HG02943 (cell line): ENCODE measurements at regions not wholly inside any gene's neighbourhood (a gene's known extent, or its start where the extent isn't known, plus 50 kb on each side); places are given as distances from the start of the nearest gene placed in this dataset.

ENCODE experiments used
- ATAC-seq: cut with Tn5 transposase; IDR thresholded peaks from one replicate; pipeline ENCODE4 v1.9.1; 2021; ENCODE audit warnings: mild to moderate bottlenecking, low read depth, moderate library complexity; ENCODE audit not compliant: unreplicated experiment

DNA sequence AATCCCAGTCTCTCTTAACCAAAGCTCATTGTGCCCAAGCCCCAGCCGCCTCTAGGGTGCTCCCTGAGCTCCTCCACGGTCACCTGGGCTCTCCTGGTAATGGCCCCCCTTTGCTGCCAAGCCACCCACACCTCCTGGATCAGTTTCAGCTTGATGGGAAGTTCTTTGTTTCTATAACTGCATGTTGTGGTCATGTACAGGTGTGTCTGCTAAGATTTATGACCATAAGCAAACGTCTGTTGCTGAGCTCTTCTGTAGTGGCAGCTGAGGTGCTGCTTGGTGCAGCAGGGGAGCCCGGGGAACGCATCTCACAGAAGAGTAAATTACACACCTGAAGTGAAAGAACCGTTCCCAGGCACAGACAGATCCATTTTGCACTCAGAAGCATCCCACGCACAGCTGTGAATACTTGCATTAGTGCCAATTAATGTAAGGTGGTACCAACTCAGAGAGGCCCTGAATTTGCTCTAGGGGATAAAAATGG is 194.6 kb upstream of the ARID1B start:
- ATAC-seq = no peak

DNA sequence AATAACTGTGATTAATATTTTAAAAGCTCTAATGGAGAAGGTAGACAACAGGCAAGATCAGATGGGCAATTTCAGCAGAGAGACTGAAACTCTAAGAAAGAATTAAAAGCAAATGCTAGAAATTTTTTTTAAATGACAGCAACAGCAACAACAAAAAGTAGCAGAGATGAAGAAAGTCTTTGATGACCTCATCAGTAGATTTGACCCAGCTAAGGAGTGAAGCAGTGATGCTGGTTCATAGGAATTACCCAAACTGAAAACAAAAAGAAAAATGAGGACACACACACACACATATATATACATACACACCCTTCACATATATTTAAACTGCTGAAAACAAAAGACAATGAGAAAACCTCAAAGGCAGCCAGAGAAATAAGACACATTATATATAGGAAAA is 197.6 kb upstream of the ARID1B start:
- no peak for ATAC-seq

DNA sequence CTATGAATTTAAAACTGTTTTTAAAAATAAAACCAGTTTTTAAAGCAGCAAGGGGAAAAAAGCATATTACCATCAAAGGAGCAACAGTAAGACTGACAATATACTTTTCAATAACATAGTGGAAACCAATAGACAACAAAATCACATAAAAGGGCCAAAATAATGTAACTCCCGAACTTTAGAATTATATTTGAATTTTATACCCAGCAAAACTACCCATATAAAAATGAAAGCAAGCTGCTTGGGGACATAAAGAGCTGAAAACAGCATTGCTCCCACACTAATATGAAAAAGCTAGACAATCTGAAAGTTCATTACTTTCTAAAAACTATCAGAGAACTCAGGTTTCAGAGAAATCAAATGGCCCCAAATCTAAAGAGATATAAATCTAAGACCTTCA is 199.4 kb upstream of the ARID1B start:
- ATAC-seq = no peak

DNA sequence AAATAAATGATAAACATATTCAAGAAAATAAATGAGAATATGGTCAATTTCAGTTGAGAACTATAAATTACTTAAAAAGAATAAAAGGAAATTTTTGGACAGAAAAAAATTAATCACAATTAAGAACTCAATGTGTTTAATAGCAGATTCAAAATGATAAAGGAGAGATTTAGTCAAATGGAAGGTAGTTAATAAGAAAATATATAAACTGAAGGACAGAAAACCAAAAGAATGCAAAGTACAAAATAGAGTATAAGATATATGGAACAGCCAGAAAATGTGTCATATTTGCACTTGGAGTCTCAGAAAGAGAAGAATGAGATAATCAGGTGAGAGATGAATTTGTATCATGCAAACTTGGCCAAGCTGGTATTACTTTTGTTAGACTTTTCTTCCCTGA is 201.8 kb upstream of the ARID1B start:
- no peak for ATAC-seq

DNA sequence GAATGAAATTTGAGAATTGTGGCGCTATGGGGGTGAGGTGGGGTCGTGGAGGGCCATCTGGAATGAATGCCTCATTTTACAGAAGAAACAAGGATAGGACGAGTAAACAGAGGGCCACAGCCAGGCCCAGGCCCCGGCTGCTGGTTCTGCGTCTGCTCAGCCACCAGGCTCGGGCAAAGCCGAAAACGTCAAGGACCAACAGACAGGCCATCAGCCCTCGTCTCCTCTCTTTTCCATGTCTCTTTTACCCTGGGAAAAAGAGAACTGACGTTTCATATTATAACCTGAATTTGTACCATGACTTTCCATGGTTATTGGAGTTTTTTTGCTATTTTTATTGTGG is 212.4 kb upstream of the ARID1B start:
- no peak for ATAC-seq

DNA sequence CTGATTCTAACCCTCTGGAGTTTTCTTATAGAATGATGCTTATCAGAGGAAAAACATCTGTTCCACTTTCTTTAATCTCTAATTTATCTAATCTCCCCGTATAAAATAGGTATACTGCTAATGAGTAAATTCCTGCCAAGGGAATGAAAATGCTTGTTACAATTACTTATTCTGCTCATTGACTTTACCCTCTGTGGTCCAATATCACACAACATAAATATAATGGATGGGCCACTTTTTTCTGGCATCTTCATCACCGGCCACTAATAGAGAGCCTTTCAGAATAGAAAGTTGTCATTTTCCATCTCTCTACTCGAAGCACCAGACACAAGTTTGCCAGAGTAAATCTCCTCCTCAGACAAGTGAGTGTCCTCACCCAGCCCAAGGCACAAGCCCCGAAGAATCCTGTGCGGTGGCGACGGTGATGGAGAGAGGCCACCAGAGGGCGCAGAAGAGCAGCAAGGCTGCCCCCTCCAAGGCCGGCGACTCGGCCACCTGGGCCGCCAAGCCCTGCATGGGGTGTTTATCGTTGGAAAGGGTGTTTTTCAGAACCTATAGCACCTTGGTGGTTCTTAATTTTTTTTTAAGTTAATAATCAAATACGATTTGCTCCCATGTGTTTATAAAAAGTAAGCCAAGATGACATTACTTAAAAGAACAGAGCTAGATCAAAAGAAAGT is 212.9 kb upstream of the ARID1B start:
- peak; percentile 91 for ATAC-seq

DNA sequence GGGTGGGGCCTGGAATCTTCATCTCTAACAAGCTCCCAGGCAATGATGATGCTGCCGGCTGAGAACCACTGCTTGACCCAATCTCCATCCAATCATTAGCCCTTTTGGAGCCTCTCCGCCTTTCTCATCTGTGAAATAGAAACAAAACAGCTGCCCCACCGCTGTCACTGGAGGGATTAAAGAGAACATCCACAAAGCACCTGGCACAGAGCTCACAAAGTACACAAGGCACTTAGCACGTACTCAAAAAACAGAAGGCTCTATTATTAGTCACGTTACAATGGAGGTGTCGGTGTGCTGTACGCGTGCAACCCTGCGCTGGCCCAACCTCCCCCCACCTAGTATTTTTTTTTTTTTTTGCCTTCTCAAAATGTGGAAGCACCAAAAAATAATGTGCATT is 213.5 kb upstream of the ARID1B start:
- no peak for ATAC-seq

DNA sequence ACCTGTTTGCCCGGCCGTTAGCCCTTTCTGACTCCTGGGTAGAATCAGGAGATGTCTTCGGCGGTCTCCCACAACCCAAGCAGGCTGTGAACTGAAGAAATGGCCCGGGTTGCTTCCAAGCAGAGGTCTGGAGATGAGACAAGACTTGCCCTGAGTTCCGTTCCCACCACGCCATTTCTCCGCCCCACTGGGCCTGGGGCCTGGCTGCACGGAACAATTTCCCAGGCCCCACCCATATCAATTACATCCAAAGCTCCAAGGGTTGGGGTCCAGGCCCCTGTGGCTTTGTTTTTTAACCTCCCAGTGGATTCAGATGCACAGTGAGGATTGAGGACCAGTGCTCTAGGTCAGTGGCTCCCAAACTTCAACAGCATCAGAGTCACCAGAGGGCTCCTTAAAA is 214.5 kb upstream of the ARID1B start:
- ATAC-seq = no peak

DNA sequence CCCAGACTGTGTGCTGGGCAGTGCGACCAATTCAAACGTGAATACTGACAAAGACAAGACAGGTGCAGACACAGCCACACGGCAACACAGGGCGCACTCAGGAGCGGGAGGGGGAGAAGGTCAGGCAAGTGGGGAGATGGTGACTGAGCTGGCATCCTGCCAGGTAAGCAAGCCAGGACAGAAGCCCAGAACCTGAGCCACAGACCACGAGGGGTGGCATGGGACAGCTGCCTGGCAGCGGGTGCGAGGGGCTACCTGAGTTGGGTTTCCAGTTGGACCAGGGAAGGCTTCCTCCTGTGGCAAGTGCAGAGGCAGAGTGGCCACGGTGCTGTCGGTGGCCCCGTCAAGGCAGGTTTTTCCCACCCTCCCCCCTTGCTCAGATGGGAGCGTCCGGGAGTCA is 215.2 kb upstream of the ARID1B start:
- no peak for ATAC-seq

DNA sequence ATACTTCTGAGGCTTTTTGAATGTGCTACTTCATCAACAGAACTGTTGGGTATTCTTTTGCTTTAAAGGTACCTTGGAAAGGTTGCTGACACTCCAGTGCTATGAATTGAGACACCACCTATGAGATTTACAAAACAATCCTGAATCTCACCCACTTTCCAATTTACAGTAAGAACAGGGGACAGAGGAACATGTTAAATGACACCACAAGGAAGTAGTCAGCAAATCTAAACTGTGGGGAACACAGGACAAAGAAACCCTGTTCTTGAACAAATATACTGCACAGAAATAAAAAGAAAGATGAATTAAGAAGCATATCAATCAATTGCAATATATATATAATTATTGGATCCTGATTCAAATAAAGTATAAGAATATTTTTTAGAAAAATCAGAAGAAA is 216.7 kb upstream of the ARID1B start:
- no peak for ATAC-seq

DNA sequence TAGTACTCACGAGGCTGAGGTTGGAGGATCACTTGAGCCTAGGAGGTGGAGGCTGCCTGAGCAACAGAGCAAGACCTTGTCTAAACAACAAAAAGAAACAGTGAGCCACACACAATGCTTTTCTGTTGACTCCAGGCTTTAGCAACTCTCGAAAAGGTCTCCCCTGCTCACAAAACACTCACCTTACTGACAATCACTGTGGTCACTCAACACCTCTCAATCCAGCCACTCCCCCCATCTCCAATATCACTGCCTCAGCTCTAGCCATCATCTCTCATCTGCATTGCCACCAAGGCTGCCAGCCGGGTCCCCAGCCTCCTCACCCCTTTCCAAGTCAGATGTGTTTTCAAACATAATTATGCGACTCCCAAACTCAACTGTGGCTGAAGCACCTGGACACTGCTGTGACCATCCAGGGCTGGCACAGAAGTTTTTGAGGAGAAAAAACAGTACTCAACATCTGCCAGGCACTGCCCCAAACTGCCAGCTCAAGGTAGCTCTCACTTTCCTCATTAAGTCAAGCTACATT is 218.0 kb upstream of the ARID1B start:
- ATAC-seq = no peak

DNA sequence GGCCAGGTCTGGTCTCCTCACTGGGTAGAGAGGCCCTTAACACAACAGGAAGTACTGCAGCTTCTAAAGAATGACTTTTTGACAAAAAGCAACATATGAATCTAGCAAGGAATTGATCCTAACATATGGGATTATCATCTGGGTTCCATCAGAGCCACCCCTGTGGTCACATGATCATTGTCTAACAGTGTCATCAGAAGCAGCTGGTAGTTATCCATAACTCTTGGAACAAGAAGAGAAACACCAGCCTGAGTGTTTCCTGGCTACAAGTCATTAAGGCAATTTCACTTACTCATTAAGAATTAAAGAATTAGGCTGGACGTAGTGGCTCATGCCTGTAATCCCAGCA is 219.3 kb upstream of the ARID1B start:
- ATAC-seq = no peak

DNA sequence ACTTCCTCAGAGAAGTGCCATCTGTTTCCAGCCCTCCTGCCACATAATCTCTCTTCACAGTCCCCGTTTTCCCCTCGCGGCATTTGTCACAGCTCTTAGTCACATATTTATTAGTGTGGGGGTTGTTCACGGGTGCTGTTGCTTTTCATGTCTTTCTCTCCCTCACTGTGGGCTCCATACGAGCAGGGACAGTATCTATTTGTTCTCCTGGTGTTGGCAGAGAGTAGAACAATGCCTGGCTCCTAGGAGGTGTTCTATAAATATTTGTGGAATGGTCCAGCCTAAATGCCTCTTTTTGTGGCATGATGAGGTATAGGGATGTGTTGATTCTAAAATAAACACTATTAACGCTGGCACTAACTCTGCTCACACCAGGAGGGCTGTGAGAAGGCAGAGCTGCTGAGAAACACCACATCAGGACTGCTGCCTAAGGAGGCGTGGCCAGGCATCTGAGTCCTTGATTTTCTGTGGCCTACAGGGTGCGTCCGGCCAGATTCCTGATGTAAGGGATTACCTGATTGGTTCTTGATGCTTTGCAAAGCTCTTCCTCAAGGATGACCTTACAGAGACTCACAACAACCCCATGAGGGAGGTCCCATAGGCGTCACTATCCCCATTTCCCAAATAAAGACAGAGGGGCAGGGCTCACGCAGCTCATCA is 219.8 kb upstream of the ARID1B start:
- no peak for ATAC-seq

DNA sequence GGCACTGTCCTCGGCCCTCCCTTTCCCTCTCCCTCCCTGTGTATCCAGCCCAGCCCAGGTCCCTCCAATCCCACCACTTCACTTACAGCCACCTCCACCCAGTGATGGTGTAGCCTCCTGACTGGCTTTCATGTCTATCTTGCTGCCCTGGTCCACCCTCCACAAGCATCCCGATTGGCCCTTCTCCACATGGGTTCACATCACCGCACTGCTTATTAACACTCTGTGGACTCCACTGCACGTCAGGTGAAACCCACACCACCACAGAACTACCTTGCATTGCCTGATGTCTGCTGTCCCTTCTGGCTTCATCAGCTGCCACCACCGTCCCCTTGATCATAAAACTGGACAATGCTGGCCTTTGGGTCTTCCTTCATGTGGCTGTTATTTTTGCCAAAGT is 220.4 kb upstream of the ARID1B start:
- no peak for ATAC-seq

DNA sequence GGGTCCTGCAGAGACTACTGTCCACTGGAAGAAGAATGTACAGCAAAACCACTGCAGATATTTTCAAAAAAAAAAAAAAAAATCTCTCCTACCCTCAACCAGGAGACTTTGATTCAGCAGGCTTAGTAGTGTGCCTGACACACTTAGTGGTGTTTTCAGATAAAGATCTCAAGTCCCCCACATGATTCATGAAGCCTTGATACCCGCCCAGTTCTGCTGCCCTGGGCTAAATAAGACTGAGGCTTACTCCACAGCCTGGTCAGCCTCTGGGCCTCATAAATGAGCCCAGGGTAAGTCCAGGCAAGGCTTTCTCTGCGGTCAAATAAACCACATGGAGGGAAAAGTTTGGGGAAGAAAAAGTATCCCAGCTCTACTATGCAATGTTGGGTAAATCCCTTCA is 222.1 kb upstream of the ARID1B start:
- no peak for ATAC-seq

DNA sequence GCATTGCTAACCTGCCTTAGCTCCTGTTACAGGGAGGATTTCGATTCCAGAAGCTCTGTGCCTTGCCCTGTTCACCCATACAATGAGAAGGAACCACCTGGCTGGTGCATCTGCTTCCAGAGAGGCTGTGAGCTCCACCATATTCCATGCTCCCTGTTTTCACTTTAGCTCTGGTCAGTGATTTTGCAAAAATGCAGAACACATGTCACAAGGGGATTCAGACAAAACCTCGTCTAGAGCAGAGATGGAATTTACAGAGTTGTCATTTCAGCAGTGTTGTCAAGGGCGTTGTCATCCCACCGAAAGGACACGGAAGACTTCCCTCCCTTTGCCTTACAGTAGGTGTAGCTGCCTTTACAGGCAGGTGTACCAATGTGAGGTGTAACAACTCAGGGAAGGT is 223.0 kb upstream of the ARID1B start:
- ATAC-seq = no peak

DNA sequence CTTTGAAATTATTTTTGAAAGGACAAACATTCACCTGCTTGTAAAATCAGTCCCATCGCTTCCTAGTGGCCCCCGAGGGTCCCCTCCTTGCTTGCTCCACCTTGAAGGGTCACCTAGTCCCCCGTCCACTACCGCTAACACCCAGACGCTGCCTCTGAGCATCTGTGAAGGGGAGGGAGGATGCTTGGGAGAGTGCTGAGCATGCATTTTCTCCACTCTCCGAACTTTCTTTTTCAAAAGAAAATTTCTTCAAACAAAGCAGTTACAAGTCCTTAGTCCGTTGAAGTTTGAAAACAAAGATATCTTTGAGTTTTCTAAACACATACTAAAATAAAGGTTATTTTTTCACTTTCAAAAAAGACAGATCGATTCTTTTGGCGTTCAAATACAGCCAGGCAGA is 224.3 kb upstream of the ARID1B start:
- no peak for ATAC-seq

DNA sequence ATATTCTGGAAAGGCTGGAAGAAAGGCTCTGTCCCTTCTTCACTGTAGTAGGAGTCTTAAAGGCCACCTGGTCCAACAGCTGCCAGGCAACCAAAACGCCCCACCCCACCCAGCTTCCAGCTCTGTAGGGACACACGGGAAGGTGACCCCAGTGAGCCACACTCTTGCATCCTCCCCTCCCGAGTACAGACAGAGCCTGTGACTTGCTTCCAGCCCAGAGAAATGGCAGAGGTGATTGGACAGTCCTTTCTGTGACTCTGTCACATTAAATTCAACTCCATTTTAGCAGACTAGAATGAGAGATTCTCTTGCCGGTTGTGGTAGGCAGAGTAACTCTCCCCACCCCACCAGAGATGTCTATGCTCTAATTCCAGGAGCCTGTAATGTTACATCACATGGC is 226.2 kb upstream of the ARID1B start:
- no peak for ATAC-seq

DNA sequence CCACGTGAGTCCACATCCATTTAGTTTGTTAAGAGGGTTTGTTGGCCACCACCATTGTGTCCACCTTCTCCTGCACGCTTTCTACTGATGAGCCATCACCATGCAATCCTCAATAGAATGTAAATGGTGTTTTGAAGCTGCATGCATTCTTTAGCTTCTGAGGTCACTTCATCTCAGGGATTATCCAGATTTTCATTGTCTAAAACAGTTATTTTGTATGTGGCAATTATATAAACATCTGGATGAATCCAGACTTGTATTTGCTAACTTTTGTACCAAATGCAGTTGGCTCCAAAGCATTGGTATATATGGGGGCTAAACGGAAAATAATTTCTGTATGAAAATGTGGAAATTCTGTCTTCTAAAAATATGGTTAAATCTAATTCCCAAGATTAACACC is 231.2 kb upstream of the ARID1B start:
- ATAC-seq = no peak

DNA sequence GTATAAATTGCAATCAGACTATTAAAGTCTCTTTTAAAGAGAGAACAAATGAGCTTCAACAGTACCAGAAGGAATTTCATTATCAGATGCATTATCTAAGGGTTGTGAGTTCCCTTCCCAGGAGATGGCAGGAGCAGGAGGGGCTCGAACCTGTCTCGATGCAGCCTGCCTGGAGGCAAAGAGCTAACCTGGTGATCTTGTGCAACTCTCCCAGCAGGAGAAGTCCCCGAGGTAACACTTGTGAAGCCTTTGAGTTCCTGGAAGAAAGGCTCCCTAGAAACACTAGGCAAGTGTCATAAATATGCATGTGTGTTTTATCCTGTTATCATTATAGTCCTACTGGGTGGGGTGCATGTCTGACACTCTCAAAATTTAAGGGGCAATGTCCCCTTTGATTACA is 232.2 kb upstream of the ARID1B start:
- no peak for ATAC-seq

DNA sequence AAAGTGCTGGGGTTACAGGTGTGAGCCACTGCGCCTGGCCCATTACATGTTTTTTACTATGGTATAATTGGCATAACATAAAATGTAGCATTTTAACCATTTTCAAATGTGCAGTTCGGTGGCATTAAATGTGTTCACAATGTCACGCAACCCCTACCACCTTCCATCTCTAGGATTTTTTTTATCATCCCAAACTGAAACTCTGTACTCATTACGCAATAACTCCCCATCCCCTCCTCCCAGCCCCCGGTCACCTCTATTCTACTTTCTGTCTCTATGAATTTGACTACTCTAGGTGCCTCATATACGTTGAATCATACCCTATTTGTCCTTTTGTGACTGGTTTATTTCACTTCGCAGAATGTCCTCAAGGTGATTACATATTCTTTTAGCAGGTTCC is 233.1 kb upstream of the ARID1B start:
- ATAC-seq = no peak

DNA sequence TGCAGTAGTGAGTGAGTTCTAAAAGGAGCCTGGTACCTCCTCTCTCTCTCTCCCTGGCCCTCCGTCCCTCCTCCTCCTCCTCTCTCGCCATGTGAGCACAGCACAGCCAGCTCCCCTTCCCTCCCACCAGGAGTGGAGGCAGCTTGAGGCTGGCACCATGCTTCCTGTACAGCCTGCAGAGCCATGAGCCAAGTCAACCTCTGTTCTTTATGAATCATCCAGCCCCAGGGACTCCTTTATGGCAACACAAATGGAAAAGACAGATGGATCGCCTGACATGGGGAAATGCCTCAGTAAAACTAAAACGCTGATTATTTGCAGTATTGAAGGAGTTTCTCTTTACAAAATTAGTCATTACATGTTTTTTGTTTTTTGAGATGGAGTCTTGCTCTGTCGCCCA is 233.7 kb upstream of the ARID1B start:
- ATAC-seq = no peak
